PC-9 (cell line): ENCODE measurements at regions not wholly inside any gene's neighbourhood (a gene's known extent, or its start where the extent isn't known, plus 50 kb on each side); places are given as distances from the start of the nearest gene placed in this dataset.
"Not testable (repeated sequence)": the region's sequence is repeated elsewhere in the genome, so short reads cannot be mapped to it uniquely, and the experiment has no call there.

Source experiments
- BruUV-seq: library from RNA; stranded (reverse); fragments of 400-500 nt; replicated peaks from 2 replicates; lab custom pipeline; 2021; lab: Mats Ljungman, UMichigan
- CTCF ChIA-PET: fragments of 300-600 bp; sonication (Branson Sonifier 250); formaldehyde crosslinking; loops from one replicate; lab custom pipeline; 2022; ENCODE audit warnings: antibody characterized with exemption; lab: Charles Lee
- POLR2A ChIA-PET: fragments of 300-600 bp; sonication (Branson Sonifier 250); formaldehyde crosslinking; loops from one replicate; lab custom pipeline; 2022; ENCODE audit warnings: antibody characterized with exemption; ENCODE audit not compliant: unreplicated experiment; lab: Charles Lee
- DNase-seq, 2 experiments: peaks; one replicate each; pipeline versions ENCODE4 v3.0.0 to v3.0.0-alpha.2; 2015 to 2022; ENCODE audit warnings: mixed read lengths in 1 of 2
- H2AFZ ChIP-seq: fragments of 200-600 bp; sonication (generic); 2 replicates; pipeline ENCODE4 v1.8.1; 2017; ENCODE audit warnings: antibody characterized with exemption
- H3F3A ChIP-seq: fragments of 200-600 bp; sonication (generic); 2 replicates; pipeline ENCODE4 v1.8.1; 2017; ENCODE audit warnings: antibody characterized with exemption, mild to moderate bottlenecking, low read depth; ENCODE audit not compliant: insufficient read depth
- H3K27ac ChIP-seq: fragments of 200-600 bp; sonication (generic); 2 replicates; pipeline ENCODE4 v1.6.1; 2016; ENCODE audit warnings: mixed run types
- H3K27me3 ChIP-seq: fragments of 200-600 bp; sonication (generic); 2 replicates; pipeline ENCODE4 v1.6.1; 2016; ENCODE audit warnings: low read depth, mixed run types; ENCODE audit not compliant: insufficient read depth
- H3K36me3 ChIP-seq: fragments of 200-600 bp; sonication (generic); 2 replicates; pipeline ENCODE4 v1.6.1; 2016; ENCODE audit warnings: low read depth, mixed run types
- H3K4me1 ChIP-seq: fragments of 200-600 bp; sonication (generic); replicated peaks from 2 replicates; pipeline ENCODE4 v1.6.1; 2016; ENCODE audit warnings: mixed run types; ENCODE audit not compliant: insufficient read depth
- H3K4me2 ChIP-seq: fragments of 200-600 bp; sonication (generic); 2 replicates; pipeline ENCODE4 v1.6.1; 2017; ENCODE audit warnings: mixed run types
- H3K4me3 ChIP-seq: fragments of 200-600 bp; sonication (generic); 2 replicates; pipeline ENCODE4 v1.6.1; 2016; ENCODE audit warnings: mixed run types
- H3K79me2 ChIP-seq: fragments of 200-600 bp; sonication (generic); 2 replicates; pipeline ENCODE4 v1.6.1; 2017; ENCODE audit warnings: low read depth, mixed run types
- H3K9me2 ChIP-seq: fragments of 200-600 bp; sonication (generic); 2 replicates; pipeline ENCODE4 v1.8.1; 2017; ENCODE audit warnings: mild to moderate bottlenecking; ENCODE audit not compliant: insufficient read depth
- H3K9me3 ChIP-seq: fragments of 200-600 bp; sonication (generic); 2 replicates; pipeline ENCODE4 v1.8.1; 2016; ENCODE audit warnings: low read depth; ENCODE audit not compliant: insufficient read depth
- H4K20me1 ChIP-seq: fragments of 200-600 bp; sonication (generic); 2 replicates; pipeline ENCODE4 v1.8.1; 2017; ENCODE audit not compliant: insufficient read depth
- CTCF ChIP-seq: fragments of 200-600 bp; sonication (generic); conservative IDR thresholded peaks from 2 replicates; pipeline ENCODE4 v1.6.1; 2017; ENCODE audit warnings: mixed run types, antibody characterized with exemption, mild to moderate bottlenecking, moderate library complexity
- EZH2 ChIP-seq: fragments of 200-600 bp; sonication (generic); IDR thresholded peaks from 2 replicates; pipeline ENCODE4 v1.8.0; 2017; ENCODE audit warnings: antibody characterized with exemption, low read depth
- intact Hi-C: fragments of 100-400 bp; cut with micrococcal nuclease; formaldehyde crosslinking; loops from one replicate; pipeline ENCODE4 v1.10.0; 2022; ENCODE audit not compliant: unreplicated experiment

GRCh38 chr7:64433590-64433989 is 119.8 kb downstream of the ZNF736 start:
- Histone ChIP-seq H3F3A (no peaks in the 10 kb centered on the region), H3K79me2 (no peaks in the 10 kb centered on the region), H3K27ac (no peak overlapping the region), H2AFZ (no peak overlapping the region), H4K20me1 (no peaks in the 10 kb centered on the region), H3K36me3 (no peaks in the 10 kb centered on the region), H3K9me2 (no peaks in the 10 kb centered on the region), H3K4me2 (no peak overlapping the region), H3K27me3 (no peaks in the 10 kb centered on the region), H3K4me3 (no peak overlapping the region), H3K4me1 (no peaks in the 10 kb centered on the region), H3K9me3 (no peaks in the 10 kb centered on the region)
- BruUV-seq, result no TSS peak
- DNase-seq, result no peak
- CTCF ChIA-PET, result no interaction called here
- intact Hi-C loops, result no loop called here
- TF ChIP-seq CTCF (no peak), EZH2 (no peak)
- POLR2A ChIA-PET, result no interaction called here

- no peak overlapping the region for H2AFZ ChIP-seq
- H3K4me1 ChIP-seq, result no peaks in the 10 kb centered on the region
- no peaks in the 10 kb centered on the region for H3K36me3 ChIP-seq
- H3K27me3 ChIP-seq, result no peaks in the 10 kb centered on the region
- ChIA-PET POLR2A (no interaction called here), CTCF (no interaction called here)
- TF ChIP-seq CTCF (no peak), EZH2 (no peak)
- H3K27ac ChIP-seq, result no peak overlapping the region
- H3K4me3 ChIP-seq, result no peak overlapping the region
- no peak for DNase-seq
- no peaks in the 10 kb centered on the region for H3K9me3 ChIP-seq
- H3K79me2 ChIP-seq, result no peaks in the 10 kb centered on the region
- no peaks in the 10 kb centered on the region for H3F3A ChIP-seq
- no peaks in the 10 kb centered on the region for H4K20me1 ChIP-seq
- BruUV-seq, result no TSS peak
- no peak overlapping the region for H3K4me2 ChIP-seq
- intact Hi-C loops, result no loop called here
- no peaks in the 10 kb centered on the region for H3K9me2 ChIP-seq
These were observed 118.1 kb downstream of the ZNF736 start for GRCh38 chr7:64431838-64432237.

- intact Hi-C loops, result loop anchor here (2.0 kb wide), 1 partner anchor 68 kb away; no protein-coding TSS in a partner anchor
- POLR2A ChIA-PET, result no interaction called here
- CTCF ChIA-PET, result no interaction called here
These were observed 115.5 kb downstream of the ZNF736 start for GRCh38 chr7:64429232-64429631.

GRCh38 chr7:64425436-64425835 is 111.7 kb downstream of the ZNF736 start:
- CTCF ChIA-PET, H3K36me3 ChIP-seq, POLR2A ChIA-PET, DNase-seq, BruUV-seq, H3K4me2 ChIP-seq, H3K4me1 ChIP-seq, H3K9me2 ChIP-seq, H3K4me3 ChIP-seq, H4K20me1 ChIP-seq, intact Hi-C loops, H2AFZ ChIP-seq, H3K9me3 ChIP-seq, H3K27me3 ChIP-seq, H3K79me2 ChIP-seq, H3K27ac ChIP-seq, H3F3A ChIP-seq: not testable (repeated sequence)

More at GRCh38 chr7:64429232-64429631, 115.5 kb downstream of the ZNF736 start:
- no peaks in the 10 kb centered on the region for H3K27me3 ChIP-seq
- H3K4me2 ChIP-seq, result no peak overlapping the region
- no TSS peak for BruUV-seq
- no peaks in the 10 kb centered on the region for H3K36me3 ChIP-seq
- H4K20me1 ChIP-seq, result no peaks in the 10 kb centered on the region
- H3K4me1 ChIP-seq, result no peaks in the 10 kb centered on the region
- no peaks in the 10 kb centered on the region for H3K79me2 ChIP-seq
- no peak overlapping the region for H3K27ac ChIP-seq
- no peaks in the 10 kb centered on the region for H3F3A ChIP-seq
- no peaks in the 10 kb centered on the region for H3K9me2 ChIP-seq
- TF ChIP-seq EZH2 (no peak), CTCF (no peak)
- no peak overlapping the region for H2AFZ ChIP-seq
- H3K9me3 ChIP-seq, result no peaks in the 10 kb centered on the region
- no peak overlapping the region for H3K4me3 ChIP-seq
- no peak for DNase-seq
